SK-N-MC (cell line): ENCODE measurements at regions not wholly inside any gene's neighbourhood (a gene's known extent, or its start where the extent isn't known, plus 50 kb on each side); places are given as distances from the start of the nearest gene placed in this dataset.

ENCODE experiments used
- EZH2 ChIP-seq: fragments of 200-600 bp; sonication (generic); IDR thresholded peaks from one replicate; pipeline ENCODE4 v1.6.1; 2017; ENCODE audit warnings: antibody characterized with exemption
- FOXP2 ChIP-seq: optimal IDR thresholded peaks from 2 replicates; pipeline ENCODE3; 2011; ENCODE audit warnings: mild to moderate bottlenecking, moderate library complexity; ENCODE audit not compliant: insufficient read depth; ENCODE audit errors: extremely low read length, control extremely low read depth
- POLR2AphosphoS5 ChIP-seq: IDR thresholded peaks from 2 replicates; pipeline ENCODE4 v1.6.1; 2012; ENCODE audit warnings: mild to moderate bottlenecking, low read depth, low read length, borderline replicate concordance

GRCh38 chr4:35105486-35105885 is 1138.8 kb downstream of the ARAP2 start:
- TF ChIP-seq EZH2 (no peak), POLR2AphosphoS5 (no peak), FOXP2 (no peak)
